Activated CD4-positive, alpha-beta T cell treated with anti-CD3 and anti-CD28 coated beads for 36 hours (primary cell): ENCODE measurements at regions not wholly inside any gene's neighbourhood (a gene's known extent, or its start where the extent isn't known, plus 50 kb on each side); places are given as distances from the start of the nearest gene placed in this dataset.

Experiments
- ATAC-seq: fragments of 200-7000 bp; cut with Tn5 transposase; one replicate; pipeline ENCODE4 v1.10.0; 2021; ENCODE audit warnings: mild to moderate bottlenecking, moderate library complexity
- CTCF ChIA-PET: fragments of 350-600 bp; sonication (Branson Sonifier 250); formaldehyde crosslinking; loops from one replicate; lab custom pipeline; 2021; ENCODE audit warnings: antibody characterized with exemption; lab: Charles Lee
- POLR2A ChIA-PET: fragments of 350-600 bp; sonication (Branson Sonifier 250); formaldehyde crosslinking; loops from one replicate; lab custom pipeline; 2021; ENCODE audit warnings: antibody characterized with exemption, inconsistent platforms; lab: Charles Lee
- DNase-seq: peaks from one replicate; pipeline ENCODE4 v3.0.0-alpha.2; 2020
- H3K27ac Mint-ChIP-seq: one replicate; pipeline ENCODE4 v1.8.0; 2021; ENCODE audit warnings: mixed read lengths
- H3K27me3 Mint-ChIP-seq: one replicate; pipeline ENCODE4 v1.8.0; 2021; ENCODE audit warnings: mixed read lengths
- H3K36me3 Mint-ChIP-seq: one replicate; pipeline ENCODE4 v1.8.0; 2021; ENCODE audit warnings: low read depth, mixed read lengths
- H3K4me1 Mint-ChIP-seq: one replicate; pipeline ENCODE4 v1.8.0; 2021; ENCODE audit warnings: mixed read lengths
- H3K4me3 Mint-ChIP-seq: one replicate; pipeline ENCODE4 v1.8.0; 2021; ENCODE audit warnings: mild to moderate bottlenecking, moderate library complexity, mixed read lengths
- H3K9me3 Mint-ChIP-seq: one replicate; pipeline ENCODE4 v1.8.0; 2021; ENCODE audit warnings: low read depth, mixed read lengths
- intact Hi-C, 2 experiments: fragments of 100-400 bp; cut with DNase I in 1 of 2; cut with micrococcal nuclease in 1 of 2; formaldehyde crosslinking; loops; one replicate each; pipeline versions ENCODE4 v1.14.2 to v1.15.1; 2022 to 2024; cut with DNase I, micrococcal nuclease

DNA sequence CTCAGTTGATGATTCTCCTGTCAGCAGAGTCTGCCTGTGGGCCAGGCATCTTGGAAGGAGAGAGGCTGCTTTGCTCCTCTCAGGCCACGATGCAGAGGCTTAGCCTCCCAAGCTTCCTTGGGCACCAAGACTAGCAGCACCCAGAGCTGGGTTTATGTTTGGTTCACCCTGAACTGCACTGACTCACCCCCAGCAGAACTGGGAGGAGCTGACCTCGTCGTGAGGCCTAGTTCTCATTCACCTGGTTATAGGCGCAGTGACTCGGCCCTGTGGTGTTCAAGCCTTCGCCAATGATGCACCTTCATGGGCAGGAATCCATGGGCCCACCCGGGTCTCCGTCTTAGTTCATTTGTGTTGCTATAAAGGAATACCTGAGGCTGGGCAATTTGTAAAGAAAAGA lies 122.0 kb upstream of the ZNF438 start:
- no peak overlapping the region for H3K4me3 Mint-ChIP-seq
- peaks cover 5% of the 10 kb centered on the region for H3K4me1 Mint-ChIP-seq
- no peaks in the 10 kb centered on the region for H3K27me3 Mint-ChIP-seq
- DNase-seq, result no peak
- no peaks in the 10 kb centered on the region for H3K36me3 Mint-ChIP-seq
- no peak for ATAC-seq
- H3K9me3 Mint-ChIP-seq, result peaks cover 2% of the 10 kb centered on the region
- ChIA-PET POLR2A (no interaction called here), CTCF (no interaction called here)
- intact Hi-C loops, result no loop called here
- no peak overlapping the region for H3K27ac Mint-ChIP-seq

DNA sequence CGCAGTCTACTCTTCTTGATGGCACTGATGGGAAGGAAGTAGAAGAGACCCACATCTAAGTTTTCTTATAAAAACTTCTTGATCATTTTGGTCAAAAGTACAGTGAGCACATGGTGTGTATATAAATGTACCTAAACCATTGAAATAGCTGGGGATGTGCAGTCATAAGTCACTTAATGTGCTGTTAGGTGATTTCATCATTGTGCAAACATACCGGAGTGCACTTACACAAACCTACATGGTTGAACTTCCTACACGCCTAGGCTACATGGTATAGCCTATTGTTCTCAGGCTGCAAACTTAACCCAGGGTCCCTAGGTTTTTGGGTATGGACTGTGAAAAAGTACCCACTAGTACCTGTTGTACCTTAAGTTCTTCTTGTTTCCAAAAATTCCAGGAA lies 123.3 kb upstream of the ZNF438 start:
- Mint-ChIP-seq H3K27me3 (no peaks in the 10 kb centered on the region), H3K4me3 (no peak overlapping the region), H3K27ac (no peak overlapping the region), H3K36me3 (no peaks in the 10 kb centered on the region), H3K4me1 (peaks cover 5% of the 10 kb centered on the region), H3K9me3 (peaks cover 2% of the 10 kb centered on the region)
- no peak for DNase-seq
- ChIA-PET POLR2A (no interaction called here), CTCF (no interaction called here)
- intact Hi-C loops, result no loop called here
- ATAC-seq, result peak; percentile 30

DNA sequence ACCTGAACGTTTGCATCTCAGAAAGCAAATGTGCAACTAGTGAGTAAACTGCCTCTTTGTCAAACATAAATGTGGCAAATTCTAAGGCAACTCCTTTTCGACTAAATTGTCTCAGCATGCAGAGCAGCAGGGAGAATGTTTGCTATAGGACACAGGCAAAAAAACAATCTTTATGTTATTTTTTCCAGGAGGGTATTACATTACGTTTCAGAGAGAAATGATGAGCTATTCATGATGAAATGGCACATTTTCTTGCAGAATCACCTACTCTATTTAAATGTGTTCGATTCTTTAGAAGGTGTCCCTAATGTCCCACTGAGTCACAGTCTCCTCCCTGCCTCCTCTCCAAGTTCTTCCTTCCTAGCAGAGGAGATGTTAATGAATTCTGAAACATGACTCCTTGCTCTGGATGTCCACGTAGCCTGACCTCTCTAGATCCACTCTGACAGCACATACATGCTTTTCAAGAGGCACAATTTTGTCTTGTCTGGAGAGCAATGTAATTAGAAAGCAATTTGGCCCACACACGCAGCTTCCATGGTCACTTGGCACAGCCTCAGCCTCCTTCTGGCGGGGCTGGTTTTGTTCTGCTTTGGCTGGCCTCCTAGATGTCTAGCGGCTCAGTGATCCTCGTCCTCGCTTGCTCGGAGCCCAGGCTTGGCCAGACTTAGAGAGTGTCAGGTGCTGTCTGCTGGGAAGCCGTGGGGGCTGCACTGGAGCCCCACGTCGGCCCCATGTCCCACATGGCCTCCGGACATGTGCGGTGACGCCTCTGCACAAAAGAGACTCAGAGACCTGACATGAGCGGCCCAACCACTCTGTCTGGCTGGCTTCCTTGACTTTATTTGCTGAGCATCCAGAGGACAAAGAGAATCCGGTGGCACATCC lies 125.7 kb upstream of the ZNF438 start:
- CTCF ChIA-PET, result interaction anchor here (0.9 kb wide), 1 partner anchor 21 kb away, joined by 3 read pairs; no protein-coding TSS in a partner anchor

DNA sequence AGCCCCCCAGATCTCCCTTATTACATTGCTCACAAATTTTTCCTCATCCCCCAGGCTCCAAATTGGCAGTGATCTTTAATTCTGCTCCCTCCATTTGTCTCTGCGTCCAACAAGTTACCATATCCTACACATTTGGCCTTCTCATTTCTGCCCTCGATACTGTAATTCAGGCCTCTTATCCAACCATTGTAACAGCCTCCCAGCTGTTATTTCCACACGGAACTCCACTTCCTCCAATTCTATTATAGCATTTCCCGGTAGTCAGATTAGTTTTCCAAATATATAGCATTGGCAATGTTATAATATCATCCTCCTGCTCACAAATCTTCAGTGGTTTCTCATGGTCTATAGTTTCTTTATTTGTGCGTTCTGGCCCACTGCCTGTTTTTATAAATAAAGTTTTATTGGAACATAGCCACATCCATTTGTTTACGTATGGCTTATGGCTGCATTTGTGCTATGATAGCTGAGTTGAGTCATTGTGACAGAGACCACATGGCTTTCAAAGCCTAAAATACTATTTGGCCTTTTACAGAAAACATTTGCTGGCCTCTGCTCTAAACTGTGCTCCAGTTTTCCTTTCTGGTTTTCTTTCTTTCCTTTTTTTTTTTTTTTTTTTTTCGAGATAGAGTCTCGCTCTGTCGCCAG lies 126.5 kb upstream of the ZNF438 start:
- intact Hi-C loops, result no loop called here
- H3K27ac Mint-ChIP-seq, result no peak overlapping the region
- DNase-seq (no peak), ATAC-seq (no peak)
- H3K4me3 Mint-ChIP-seq, result no peak overlapping the region
- H3K27me3 Mint-ChIP-seq, result no peaks in the 10 kb centered on the region
- peaks cover 6% of the 10 kb centered on the region for H3K9me3 Mint-ChIP-seq
- POLR2A ChIA-PET, result no interaction called here
- H3K4me1 Mint-ChIP-seq, result peaks cover 5% of the 10 kb centered on the region
- no peaks in the 10 kb centered on the region for H3K36me3 Mint-ChIP-seq
- CTCF ChIA-PET, result no interaction called here

More for the DNA sequence above, 125.7 kb upstream of the ZNF438 start:
- no peaks in the 10 kb centered on the region for H3K36me3 Mint-ChIP-seq
- peaks cover 5% of the 10 kb centered on the region for H3K4me1 Mint-ChIP-seq
- POLR2A ChIA-PET, result no interaction called here
- H3K4me3 Mint-ChIP-seq, result no peak overlapping the region
- DNase-seq (no peak), ATAC-seq (no peak)
- peaks cover 6% of the 10 kb centered on the region for H3K9me3 Mint-ChIP-seq
- no peaks in the 10 kb centered on the region for H3K27me3 Mint-ChIP-seq
- intact Hi-C loops, result no loop called here
- H3K27ac Mint-ChIP-seq, result no peak overlapping the region

DNA sequence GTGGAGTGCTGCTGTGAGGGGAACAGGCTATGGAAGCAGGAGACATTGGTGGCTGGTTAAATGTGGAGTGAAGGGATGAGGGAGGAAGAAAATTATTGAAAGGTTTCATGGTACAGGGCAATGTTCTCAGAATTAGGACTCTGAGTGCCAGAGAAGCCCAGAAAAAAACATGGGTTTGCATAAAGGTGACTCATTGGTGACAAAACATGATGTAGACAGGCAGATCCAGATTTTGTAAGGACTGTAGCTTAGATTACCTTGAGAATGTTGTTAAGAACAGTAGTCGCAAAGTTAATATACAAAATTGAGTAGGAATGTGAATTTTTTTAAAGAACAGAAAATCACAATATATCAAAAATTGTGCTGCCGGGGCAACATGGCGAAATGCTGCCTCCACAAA lies 134.9 kb upstream of the ZNF438 start:
- DNase-seq, result no peak
- peaks cover 4% of the 10 kb centered on the region for H3K36me3 Mint-ChIP-seq
- POLR2A ChIA-PET, result no interaction called here
- no peak for ATAC-seq
- intact Hi-C loops, result no loop called here
- CTCF ChIA-PET, result no interaction called here
- H3K9me3 Mint-ChIP-seq, result peaks cover 4% of the 10 kb centered on the region
- H3K4me3 Mint-ChIP-seq, result no peak overlapping the region
- peaks cover 10% of the 10 kb centered on the region for H3K4me1 Mint-ChIP-seq
- H3K27ac Mint-ChIP-seq, result no peak overlapping the region
- peaks cover 2% of the 10 kb centered on the region for H3K27me3 Mint-ChIP-seq

GRCh38 chr10:31170636-31171035 lies 139.0 kb upstream of the ZNF438 start:
- peaks cover 6% of the 10 kb centered on the region for H3K27me3 Mint-ChIP-seq
- POLR2A ChIA-PET, result no interaction called here
- intact Hi-C loops, result loop anchor here in 1 of 2 experiments (5.0 kb wide), 1 partner anchor 88 kb away; no protein-coding TSS in a partner anchor

GRCh38 chr10:31171402-31172083 lies 139.9 kb upstream of the ZNF438 start:
- no peak for DNase-seq
- CTCF ChIA-PET, result no interaction called here
- POLR2A ChIA-PET, result no interaction called here
- Mint-ChIP-seq H3K9me3 (peaks cover 23% of the 10 kb centered on the region), H3K27ac (no peak overlapping the region), H3K4me1 (peaks cover 10% of the 10 kb centered on the region), H3K4me3 (no peak overlapping the region), H3K27me3 (peaks cover 4% of the 10 kb centered on the region), H3K36me3 (peaks cover 4% of the 10 kb centered on the region)
- ATAC-seq, result no peak
- intact Hi-C loops, result loop anchor here in 1 of 2 experiments (5.0 kb wide), 1 partner anchor 89 kb away; no protein-coding TSS in a partner anchor

More at GRCh38 chr10:31170636-31171035, 139.0 kb upstream of the ZNF438 start:
- H3K4me1 Mint-ChIP-seq, result peaks cover 10% of the 10 kb centered on the region
- no peak overlapping the region for H3K27ac Mint-ChIP-seq
- ATAC-seq (no peak), DNase-seq (no peak)
- peaks cover 20% of the 10 kb centered on the region for H3K9me3 Mint-ChIP-seq
- H3K36me3 Mint-ChIP-seq, result peaks cover 4% of the 10 kb centered on the region
- CTCF ChIA-PET, result no interaction called here
- H3K4me3 Mint-ChIP-seq, result no peak overlapping the region

DNA sequence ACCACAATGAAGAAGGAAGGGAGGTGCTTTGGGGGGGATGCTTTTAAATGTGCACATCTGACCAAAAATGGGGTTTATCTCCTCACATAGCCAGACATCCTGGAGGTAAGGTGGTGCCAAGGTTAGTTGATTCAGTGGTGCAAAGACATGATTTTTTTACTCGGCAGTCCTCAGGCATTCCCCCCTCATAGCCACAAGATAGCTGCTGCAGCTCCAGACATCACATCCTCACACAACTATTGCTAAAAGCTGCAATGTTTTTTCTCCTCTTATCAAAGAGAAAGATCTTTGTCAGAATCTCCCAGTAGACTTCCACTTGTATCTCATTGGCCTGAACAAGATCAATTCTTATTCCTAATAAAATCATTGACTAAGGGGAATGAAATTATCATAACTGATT lies 141.3 kb upstream of the ZNF438 start:
- ChIA-PET CTCF (interaction anchor here (1.0 kb wide), 1 partner anchor 41 kb away, joined by 5 read pairs; no protein-coding TSS in a partner anchor), POLR2A (no interaction called here)
- peaks cover 4% of the 10 kb centered on the region for H3K36me3 Mint-ChIP-seq
- no peak for ATAC-seq
- H3K9me3 Mint-ChIP-seq, result peaks cover 22% of the 10 kb centered on the region
- no peak overlapping the region for H3K4me3 Mint-ChIP-seq
- H3K27ac Mint-ChIP-seq, result no peak overlapping the region
- intact Hi-C loops, result loop anchor here in 1 of 2 experiments (5.0 kb wide), 1 partner anchor 91 kb away; no protein-coding TSS in a partner anchor
- no peak for DNase-seq
- H3K4me1 Mint-ChIP-seq, result peaks cover 10% of the 10 kb centered on the region
- peaks cover 4% of the 10 kb centered on the region for H3K27me3 Mint-ChIP-seq

- H3K27me3 Mint-ChIP-seq, result peaks cover 4% of the 10 kb centered on the region
- no peak overlapping the region for H3K4me3 Mint-ChIP-seq
- DNase-seq, result no peak
- intact Hi-C loops, result loop anchor here in 1 of 2 experiments (5.0 kb wide), 1 partner anchor 91 kb away; no protein-coding TSS in a partner anchor
- no peak for ATAC-seq
- peaks cover 10% of the 10 kb centered on the region for H3K4me1 Mint-ChIP-seq
- POLR2A ChIA-PET, result no interaction called here
- peaks cover 4% of the 10 kb centered on the region for H3K36me3 Mint-ChIP-seq
- peaks cover 22% of the 10 kb centered on the region for H3K9me3 Mint-ChIP-seq
- no peak overlapping the region for H3K27ac Mint-ChIP-seq
- CTCF ChIA-PET, result interaction anchor here (0.9 to 1.0 kb wide), 2 partner anchors 9 to 42 kb away, joined by 3 to 5 read pairs; no protein-coding TSS in a partner anchor
These were observed 142.1 kb upstream of the ZNF438 start for GRCh38 chr10:31173752-31174151.

GRCh38 chr10:31179091-31179680 lies 139.8 kb upstream of the ZEB1 start:
- ATAC-seq, result no peak
- intact Hi-C loops, result no loop called here
- Mint-ChIP-seq H3K27me3 (no peaks in the 10 kb centered on the region), H3K9me3 (peaks cover 10% of the 10 kb centered on the region), H3K4me1 (no peaks in the 10 kb centered on the region), H3K36me3 (no peaks in the 10 kb centered on the region), H3K4me3 (no peak overlapping the region), H3K27ac (no peak overlapping the region)
- no peak for DNase-seq
- ChIA-PET POLR2A (no interaction called here), CTCF (no interaction called here)
